ENCODE measurements at regions not wholly inside any gene's neighbourhood (a gene's known extent, or its start where the extent isn't known, plus 50 kb on each side); places are given as distances from the start of the nearest gene placed in this dataset.
"Not testable (repeated sequence)": the region's sequence is repeated elsewhere in the genome, so short reads cannot be mapped to it uniquely, and the experiment has no call there.

DNA sequence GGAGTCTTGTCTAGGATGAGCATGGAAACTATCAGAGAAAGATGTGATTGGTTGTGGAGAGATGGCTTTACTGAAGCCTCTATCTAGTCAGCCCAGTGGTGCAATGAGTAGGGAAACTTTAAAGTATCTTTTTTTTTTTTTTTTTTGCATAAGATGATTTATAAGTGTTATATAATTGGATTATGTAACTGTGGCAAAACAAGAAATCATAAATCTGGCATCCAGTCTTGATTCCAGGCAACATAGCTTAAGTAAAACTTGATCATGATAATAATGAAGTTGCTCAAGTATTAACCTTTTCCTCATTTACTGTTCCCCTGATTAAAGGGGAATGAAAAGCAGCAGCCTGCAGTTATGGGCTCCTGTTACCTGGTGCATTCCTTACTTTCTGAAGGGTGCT, 538.0 kb upstream of the ATP2B1 start:
- DNase-seq = no peak

GRCh38 chr12:90245391-90245790, 536.8 kb upstream of the ATP2B1 start:
- DNase-seq = no peak

DNA sequence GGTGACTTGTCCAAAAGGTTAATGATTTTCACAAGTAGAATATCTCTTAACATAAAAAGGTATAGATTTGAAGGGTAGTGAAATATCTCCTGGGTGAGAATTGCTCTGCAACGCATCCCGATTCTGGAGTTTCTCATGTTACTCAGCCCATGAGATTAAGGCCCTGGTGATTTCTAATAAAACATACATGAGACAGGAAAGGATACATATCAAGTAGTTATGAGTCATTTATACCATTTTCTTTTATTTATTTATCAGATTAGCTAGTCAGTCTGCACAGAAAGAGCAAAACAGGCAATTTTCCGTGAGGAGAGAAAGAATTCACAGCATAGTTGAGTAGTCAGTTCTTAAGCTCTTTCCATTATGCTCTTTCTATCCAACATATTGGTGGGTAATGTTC, 535.6 kb upstream of the ATP2B1 start:
- no peak for DNase-seq

- DNase-seq = no peak
These were observed 534.6 kb upstream of the ATP2B1 start for GRCh38 chr12:90243211-90243610.

GRCh38 chr12:90239732-90240260, 531.2 kb upstream of the ATP2B1 start:
- no peak for DNase-seq

DNA sequence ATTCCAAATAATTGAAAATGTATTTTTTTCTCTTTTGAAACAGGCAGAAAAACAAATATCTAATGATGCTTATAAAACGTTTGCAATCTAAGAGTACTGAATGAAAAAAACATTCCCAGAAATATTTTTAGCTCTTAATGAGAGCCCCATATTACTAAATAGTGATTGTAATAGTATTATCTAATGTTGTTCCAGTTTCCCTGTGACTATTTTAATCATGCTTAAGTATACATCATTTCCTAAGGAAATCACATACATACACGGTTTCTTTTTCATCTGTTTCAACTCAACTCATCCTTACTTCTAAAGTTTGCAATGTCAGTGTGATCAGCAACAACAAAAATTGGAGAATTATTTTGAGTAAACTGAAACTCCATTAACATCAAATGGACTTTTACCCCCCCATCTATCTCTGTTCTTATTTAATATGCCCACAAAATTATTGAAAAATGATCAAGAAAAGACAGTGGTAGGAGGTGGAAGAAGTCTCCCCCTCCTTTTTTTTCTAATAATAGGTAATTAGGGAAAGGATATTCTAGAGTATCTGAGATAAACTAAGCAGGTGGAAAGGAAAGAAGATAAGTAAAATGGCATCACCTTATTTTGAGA, 530.1 kb upstream of the ATP2B1 start:
- DNase-seq = no peak

DNA sequence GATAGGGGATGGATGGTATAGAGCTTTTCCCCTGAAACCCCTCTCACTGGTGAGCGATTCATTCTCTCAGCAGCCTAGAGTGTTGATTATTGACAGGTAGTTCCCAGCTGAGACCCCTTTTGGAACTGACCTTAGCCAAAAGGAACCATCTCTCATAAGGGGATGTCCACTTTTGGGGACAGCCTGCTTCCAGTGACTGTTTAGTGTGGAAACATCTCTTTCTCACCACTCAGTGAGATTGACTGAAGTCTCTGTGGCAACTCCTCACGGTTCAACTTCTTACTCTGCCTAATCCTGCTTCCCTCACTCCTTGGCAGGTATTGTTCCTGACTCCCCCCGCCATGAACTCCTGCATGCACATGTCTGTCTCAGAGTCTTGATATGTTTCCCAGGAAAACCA, 529.2 kb upstream of the ATP2B1 start:
- no peak for DNase-seq

DNA sequence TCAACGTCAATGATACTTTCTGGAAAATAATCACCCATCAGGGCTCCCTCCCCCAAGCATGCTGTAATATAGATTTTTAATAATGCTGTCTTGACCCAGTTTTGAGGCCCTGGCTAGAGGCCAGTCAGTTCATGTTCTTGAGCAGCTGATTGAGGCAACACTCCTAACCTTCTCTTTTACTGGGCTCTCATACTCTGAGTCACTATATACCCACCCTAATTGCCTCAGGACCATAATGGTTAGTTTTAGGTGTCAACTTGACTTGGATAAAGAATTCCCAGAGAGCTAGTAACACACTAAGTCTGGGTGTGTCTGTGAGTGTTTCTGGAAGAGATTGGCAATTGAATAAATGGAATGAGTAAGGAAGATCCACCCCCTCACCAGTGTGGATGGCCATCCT, 527.0 kb upstream of the ATP2B1 start:
- no peak for DNase-seq

GRCh38 chr12:90234472-90234871, 525.8 kb upstream of the ATP2B1 start:
- DNase-seq = no peak

- DNase-seq = no peak
These were observed 524.8 kb upstream of the ATP2B1 start for GRCh38 chr12:90233168-90234100.

DNA sequence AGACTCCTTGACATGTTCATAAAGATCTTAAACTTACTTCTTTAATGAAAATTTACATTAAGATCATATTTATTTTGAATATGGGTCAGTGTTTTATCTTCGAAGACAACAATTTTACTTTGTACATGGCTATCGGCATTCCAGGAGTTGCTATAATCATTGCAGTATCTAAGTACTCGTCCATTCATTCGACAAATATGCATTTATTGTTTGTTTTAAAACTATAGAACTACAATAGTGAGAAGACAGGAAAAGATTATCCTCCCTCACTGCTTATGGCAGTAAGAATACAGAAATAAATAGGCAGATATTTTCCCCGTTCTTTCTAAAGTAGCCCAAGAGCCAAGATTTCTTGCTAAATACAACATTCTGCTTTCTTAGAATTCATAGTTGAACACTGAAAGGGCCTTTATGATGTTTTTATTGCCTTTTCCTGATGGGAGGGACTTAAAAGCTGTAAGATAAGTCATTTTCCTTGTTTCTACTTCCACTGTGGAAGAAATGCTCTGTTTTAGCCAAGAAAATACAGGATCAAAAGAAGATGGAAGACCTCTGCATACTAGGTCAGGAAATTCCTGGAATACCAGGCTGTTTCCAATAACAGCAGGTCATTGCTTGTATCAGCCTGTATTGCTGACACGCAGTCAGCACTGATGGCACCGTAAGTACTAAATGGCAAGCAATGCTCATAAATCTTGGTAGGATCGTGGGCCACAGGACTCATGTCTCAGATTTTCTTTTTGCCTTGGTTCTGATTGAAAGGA, 521.0 kb upstream of the ATP2B1 start:
- no peak for DNase-seq

DNA sequence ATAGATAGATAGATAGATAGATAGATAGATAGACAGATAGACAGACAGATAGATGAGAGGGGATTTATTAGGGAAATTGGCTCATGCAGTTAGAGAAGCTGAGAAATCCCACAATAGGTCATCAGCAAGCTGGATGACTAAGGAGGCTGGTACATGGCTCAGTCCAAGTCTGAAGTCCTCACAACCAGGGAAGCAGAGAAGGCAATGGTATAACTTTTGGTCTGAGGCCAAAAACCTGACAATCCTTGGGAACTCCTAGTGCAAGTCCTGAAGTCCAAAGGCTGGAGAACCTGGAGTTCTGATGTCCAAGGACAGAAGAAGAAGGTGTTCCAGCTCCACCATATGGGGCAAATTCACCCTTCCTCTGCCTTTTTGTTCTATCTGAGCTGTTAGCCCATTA, 517.6 kb upstream of the ATP2B1 start:
- no peak for DNase-seq

DNA sequence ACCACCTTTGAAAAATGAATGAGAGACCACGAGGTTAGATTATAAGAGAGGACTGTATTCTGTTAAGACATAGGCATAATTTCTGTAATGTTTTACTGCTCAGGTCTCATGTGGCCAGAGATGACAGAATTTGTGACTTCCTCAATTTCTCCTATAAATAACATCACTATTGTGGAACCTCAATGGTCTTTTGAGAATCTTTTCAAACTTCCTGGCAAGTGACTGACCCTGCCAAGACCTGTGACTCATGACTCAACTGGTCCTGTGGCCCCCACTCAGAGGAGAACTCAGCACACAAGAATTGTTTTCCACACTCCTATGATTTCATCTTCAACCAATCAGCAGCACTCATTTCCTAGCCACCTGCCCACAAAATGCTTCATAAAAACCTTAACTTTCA, 508.2 kb upstream of the ATP2B1 start:
- DNase-seq = peak; percentile 3

GRCh38 chr12:90216020-90216552, 507.4 kb upstream of the ATP2B1 start:
- DNase-seq = no peak

DNA sequence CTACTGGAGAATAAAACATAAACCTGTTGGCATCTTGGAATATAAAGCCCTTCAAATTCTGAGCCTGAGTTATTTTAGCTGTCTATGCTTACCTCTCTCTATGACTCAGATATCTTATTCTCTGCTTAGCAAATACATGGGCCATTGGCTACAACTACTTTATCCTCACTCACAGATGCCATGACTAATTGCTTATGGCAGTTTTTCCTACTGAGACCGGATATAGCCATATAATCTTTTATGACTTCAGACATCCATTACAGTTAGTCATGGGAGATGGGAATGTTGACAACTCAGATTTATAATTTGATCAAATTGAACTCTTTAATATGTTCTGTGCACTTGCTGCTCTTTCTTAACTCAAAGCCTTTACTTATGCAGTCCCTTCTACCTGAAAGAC, 502.4 kb upstream of the ATP2B1 start:
- DNase-seq = no peak

DNA sequence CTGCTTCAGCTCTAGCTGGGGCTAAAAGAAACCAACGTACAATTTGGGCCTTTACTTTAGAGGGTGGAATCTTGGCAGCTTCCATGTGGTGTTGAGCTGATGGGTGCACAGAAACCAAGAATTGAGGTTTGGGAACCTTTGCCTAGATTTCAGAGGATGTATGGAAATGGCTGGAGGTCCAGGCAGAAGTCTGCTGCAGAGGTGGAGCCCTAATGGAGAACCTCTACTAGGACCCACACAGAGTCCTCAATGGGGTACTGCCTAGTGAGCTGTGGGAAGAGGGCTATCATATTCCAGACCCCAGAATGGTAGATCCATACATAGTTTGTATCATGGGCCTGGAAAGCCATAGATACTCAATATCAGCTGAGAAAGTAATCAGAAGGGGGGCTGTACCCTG, 500.4 kb upstream of the ATP2B1 start:
- DNase-seq = no peak

GRCh38 chr12:90208379-90208778, 499.7 kb upstream of the ATP2B1 start:
- not testable (repeated sequence) for DNase-seq

- no peak for DNase-seq
These were observed 499.2 kb upstream of the ATP2B1 start for GRCh38 chr12:90207799-90208198.

- DNase-seq = no peak
These were observed 496.5 kb upstream of the ATP2B1 start for GRCh38 chr12:90205165-90205564.

DNA sequence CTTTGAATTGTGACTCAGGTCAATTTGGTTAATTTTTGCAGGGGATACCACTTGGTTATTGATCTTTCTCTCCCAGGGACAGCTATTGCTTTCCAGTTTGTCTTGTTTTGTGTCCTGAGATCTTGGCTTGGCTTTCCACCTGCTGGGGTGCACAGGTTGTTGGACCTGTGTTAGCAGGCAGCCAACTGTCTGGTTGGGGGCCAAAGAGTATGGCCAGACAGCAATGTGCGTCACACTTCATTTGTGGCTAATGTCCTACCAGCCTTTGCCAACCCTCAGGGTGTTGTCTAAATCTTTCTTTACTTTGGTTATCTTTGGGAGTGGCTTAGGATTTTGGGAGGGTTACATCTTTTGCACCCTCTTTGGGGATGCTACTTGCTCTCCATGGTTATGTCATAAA, 494.9 kb upstream of the ATP2B1 start:
- DNase-seq = no peak

GRCh38 chr12:90199006-90199405, 490.4 kb upstream of the ATP2B1 start:
- DNase-seq = peak; percentile 2

- no peak for DNase-seq
These were observed 484.9 kb upstream of the ATP2B1 start for GRCh38 chr12:90193500-90193899.

DNA sequence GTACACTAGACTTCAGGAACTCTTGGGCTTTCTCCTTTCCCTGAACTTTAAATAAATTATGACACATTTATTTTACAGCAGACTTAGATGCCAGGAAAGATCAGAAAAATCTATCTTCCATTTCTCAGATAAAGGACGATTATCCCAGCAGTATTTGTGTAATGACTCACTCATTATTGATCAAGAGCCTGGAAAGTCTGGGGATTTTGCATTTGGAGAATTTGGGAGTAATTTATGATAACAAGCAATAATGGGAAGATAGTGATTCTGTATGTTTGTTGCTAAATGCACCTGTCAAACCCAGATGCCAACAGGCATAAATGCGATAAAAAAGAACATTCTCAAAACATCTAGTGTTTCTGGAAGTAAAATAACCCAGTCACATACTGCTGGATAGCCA, 480.2 kb upstream of the ATP2B1 start:
- DNase-seq = no peak
